ENCODE measurements at regions not wholly inside any gene's neighbourhood (a gene's known extent, or its start where the extent isn't known, plus 50 kb on each side); places are given as distances from the start of the nearest gene placed in this dataset.

DNA sequence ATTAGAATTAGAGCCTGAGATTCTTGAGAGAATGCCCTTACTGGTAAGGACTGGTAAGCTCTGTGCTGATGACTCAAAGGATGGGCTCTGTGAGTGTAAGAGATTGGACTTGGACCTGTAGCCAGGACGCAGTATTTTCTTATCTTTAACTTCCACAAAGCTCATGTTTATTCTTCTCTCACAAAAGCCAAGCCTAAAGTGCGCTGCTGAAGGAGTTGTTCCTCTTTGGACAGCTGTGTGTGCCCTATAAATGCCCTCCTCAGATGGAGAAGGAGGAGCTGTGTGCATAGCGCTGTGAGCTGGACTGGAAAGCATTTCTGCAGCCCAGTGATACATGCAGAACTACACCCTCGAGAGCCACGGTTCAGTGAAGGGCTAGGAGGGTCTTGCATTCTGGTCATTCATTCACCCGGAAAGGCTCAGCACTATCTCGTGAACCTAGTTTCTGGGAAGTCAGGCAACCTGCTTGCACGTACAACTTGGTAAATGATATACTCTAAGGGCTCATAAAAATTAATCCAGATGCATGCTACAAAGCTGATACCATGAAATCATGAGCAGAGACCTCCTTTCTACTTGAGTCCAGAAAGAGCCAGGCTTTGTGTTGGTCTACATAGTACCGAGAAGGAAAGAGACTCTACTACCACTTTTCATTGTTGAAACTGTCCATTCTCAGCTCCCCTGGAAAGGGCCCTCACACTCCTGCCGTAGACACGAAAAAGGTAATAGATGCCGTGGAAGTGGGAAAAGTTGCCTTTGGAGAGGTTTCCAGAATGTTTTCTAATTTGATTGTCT, 103.0 kb upstream of the TBL1XR1 start:
- H3K27ac ChIP-seq (ENCODE audit: low read depth, low read length) = no peak overlapping the region
- H3K9ac ChIP-seq (ENCODE audit: low read length in 5 of 5) = no peak overlapping the region
- no peaks in the 10 kb centered on the region for H3K27me3 ChIP-seq (ENCODE audit: control insufficient read depth in 5 of 5, insufficient read depth in 4 of 5, low read length in 5 of 5)
- H3K4me1 ChIP-seq (ENCODE audit: control insufficient read depth in 5 of 5, insufficient read depth in 5 of 5, low read length in 5 of 5) = peaks cover 0 to 7% (median 5%) of the 10 kb centered on the region in 5 donors
- no peaks in the 10 kb centered on the region for H3K9me3 ChIP-seq (ENCODE audit: control insufficient read depth in 5 of 5, low read length in 5 of 5)
- no peak overlapping the region for H3K4me3 ChIP-seq (ENCODE audit: low read depth in 1 of 5, low read length in 5 of 5)
- no peaks in the 10 kb centered on the region for H3K36me3 ChIP-seq (ENCODE audit: control insufficient read depth in 5 of 5, insufficient read depth in 5 of 5, low read length in 5 of 5)

DNA sequence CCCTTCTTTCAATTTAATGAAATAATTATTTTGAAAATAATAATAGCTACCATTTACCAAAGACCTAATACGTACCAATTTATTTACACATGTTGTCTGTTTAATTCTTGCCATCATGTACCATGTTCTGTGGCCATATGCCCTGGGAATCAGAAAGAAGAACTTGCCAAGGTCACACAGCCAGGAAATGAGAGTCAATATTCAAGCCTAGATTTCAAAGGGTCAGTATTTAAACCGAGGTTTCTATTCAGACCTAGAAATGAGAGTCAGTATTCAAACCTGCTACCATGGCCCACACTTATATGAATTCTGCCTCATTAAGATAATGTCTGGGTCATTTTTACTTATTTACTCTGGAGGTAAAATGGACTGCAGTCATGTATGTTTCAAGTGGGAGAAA, 103.6 kb upstream of the TBL1XR1 start:
- Histone ChIP-seq H3K36me3 (ENCODE audit: control insufficient read depth in 5 of 5, insufficient read depth in 5 of 5, low read length in 5 of 5) (no peaks in the 10 kb centered on the region), H3K4me3 (ENCODE audit: low read depth in 1 of 5, low read length in 5 of 5) (no peak overlapping the region), H3K27ac (ENCODE audit: low read depth, low read length) (no peak overlapping the region), H3K27me3 (ENCODE audit: control insufficient read depth in 5 of 5, insufficient read depth in 4 of 5, low read length in 5 of 5) (no peaks in the 10 kb centered on the region), H3K9ac (ENCODE audit: low read length in 5 of 5) (no peak overlapping the region), H3K9me3 (ENCODE audit: control insufficient read depth in 5 of 5, low read length in 5 of 5) (no peaks in the 10 kb centered on the region), H3K4me1 (ENCODE audit: control insufficient read depth in 5 of 5, insufficient read depth in 5 of 5, low read length in 5 of 5) (peaks cover 0 to 7% (median 5%) of the 10 kb centered on the region in 5 donors)

- Histone ChIP-seq H3K9ac (ENCODE audit: low read length in 5 of 5) (no peak overlapping the region), H3K27ac (ENCODE audit: low read depth, low read length) (no peak overlapping the region), H3K4me1 (ENCODE audit: control insufficient read depth in 5 of 5, insufficient read depth in 5 of 5, low read length in 5 of 5) (peaks cover 0 to 12% (median 3%) of the 10 kb centered on the region in 5 donors), H3K9me3 (ENCODE audit: control insufficient read depth in 5 of 5, low read length in 5 of 5) (peaks cover 0 to 3% (median 0%) of the 10 kb centered on the region in 5 donors), H3K4me3 (ENCODE audit: low read depth in 1 of 5, low read length in 5 of 5) (no peak overlapping the region), H3K27me3 (ENCODE audit: control insufficient read depth in 5 of 5, insufficient read depth in 4 of 5, low read length in 5 of 5) (no peaks in the 10 kb centered on the region), H3K36me3 (ENCODE audit: control insufficient read depth in 5 of 5, insufficient read depth in 5 of 5, low read length in 5 of 5) (no peaks in the 10 kb centered on the region)
These were observed 109.0 kb upstream of the TBL1XR1 start for GRCh38 chr3:177306252-177306651.

- Histone ChIP-seq H3K9me3 (ENCODE audit: control insufficient read depth in 5 of 5, low read length in 5 of 5) (peaks cover 0 to 3% (median 0%) of the 10 kb centered on the region in 5 donors), H3K36me3 (ENCODE audit: control insufficient read depth in 5 of 5, insufficient read depth in 5 of 5, low read length in 5 of 5) (no peaks in the 10 kb centered on the region), H3K27ac (ENCODE audit: low read depth, low read length) (no peak overlapping the region), H3K9ac (ENCODE audit: low read length in 5 of 5) (no peak overlapping the region), H3K27me3 (ENCODE audit: control insufficient read depth in 5 of 5, insufficient read depth in 4 of 5, low read length in 5 of 5) (no peaks in the 10 kb centered on the region), H3K4me3 (ENCODE audit: low read depth in 1 of 5, low read length in 5 of 5) (no peak overlapping the region), H3K4me1 (ENCODE audit: control insufficient read depth in 5 of 5, insufficient read depth in 5 of 5, low read length in 5 of 5) (peaks cover 0 to 12% (median 3%) of the 10 kb centered on the region in 5 donors)
These were observed 110.1 kb upstream of the TBL1XR1 start for GRCh38 chr3:177307391-177307790.

- Histone ChIP-seq H3K9me3 (ENCODE audit: control insufficient read depth in 5 of 5, low read length in 5 of 5) (peaks cover 0 to 3% (median 0%) of the 10 kb centered on the region in 5 donors), H3K4me3 (ENCODE audit: low read depth in 1 of 5, low read length in 5 of 5) (no peak overlapping the region), H3K9ac (ENCODE audit: low read length in 5 of 5) (no peak overlapping the region)
These were observed 110.5 kb upstream of the TBL1XR1 start for GRCh38 chr3:177307826-177308225.

DNA sequence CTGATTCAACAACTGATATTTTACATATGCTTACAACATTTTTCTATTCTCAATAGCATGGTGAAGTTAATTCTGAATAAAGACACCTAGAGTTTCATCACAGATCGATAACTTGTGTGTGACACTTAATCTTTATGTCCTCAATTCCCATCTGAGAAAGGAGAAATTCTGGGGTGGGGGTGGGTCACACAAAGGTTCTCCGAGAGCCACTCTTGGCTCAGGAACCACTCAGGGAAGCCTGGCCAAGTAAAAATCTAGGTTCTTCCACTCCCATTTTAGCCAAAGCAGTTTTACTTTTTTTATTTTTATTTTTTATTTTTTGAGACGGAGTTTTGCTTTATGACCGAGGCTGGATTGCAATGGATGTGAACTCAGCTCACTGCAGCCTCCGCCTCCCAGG, 111.0 kb upstream of the TBL1XR1 start:
- H3K4me3 ChIP-seq (ENCODE audit: low read depth in 1 of 5, low read length in 5 of 5) = no peak overlapping the region
- H3K27me3 ChIP-seq (ENCODE audit: control insufficient read depth in 5 of 5, insufficient read depth in 4 of 5, low read length in 5 of 5) = no peaks in the 10 kb centered on the region
- H3K9me3 ChIP-seq (ENCODE audit: control insufficient read depth in 5 of 5, low read length in 5 of 5) = peaks cover 0 to 3% (median 0%) of the 10 kb centered on the region in 5 donors
- no peak overlapping the region for H3K9ac ChIP-seq (ENCODE audit: low read length in 5 of 5)
- H3K27ac ChIP-seq (ENCODE audit: low read depth, low read length) = no peak overlapping the region
- no peaks in the 10 kb centered on the region for H3K36me3 ChIP-seq (ENCODE audit: control insufficient read depth in 5 of 5, insufficient read depth in 5 of 5, low read length in 5 of 5)
- peaks cover 0 to 12% (median 3%) of the 10 kb centered on the region in 5 donors for H3K4me1 ChIP-seq (ENCODE audit: control insufficient read depth in 5 of 5, insufficient read depth in 5 of 5, low read length in 5 of 5)

More at GRCh38 chr3:177307826-177308225, 110.5 kb upstream of the TBL1XR1 start:
- H3K4me1 ChIP-seq (ENCODE audit: control insufficient read depth in 5 of 5, insufficient read depth in 5 of 5, low read length in 5 of 5) = peaks cover 0 to 12% (median 3%) of the 10 kb centered on the region in 5 donors
- H3K36me3 ChIP-seq (ENCODE audit: control insufficient read depth in 5 of 5, insufficient read depth in 5 of 5, low read length in 5 of 5) = no peaks in the 10 kb centered on the region
- H3K27me3 ChIP-seq (ENCODE audit: control insufficient read depth in 5 of 5, insufficient read depth in 4 of 5, low read length in 5 of 5) = no peaks in the 10 kb centered on the region
- no peak overlapping the region for H3K27ac ChIP-seq (ENCODE audit: low read depth, low read length)

DNA sequence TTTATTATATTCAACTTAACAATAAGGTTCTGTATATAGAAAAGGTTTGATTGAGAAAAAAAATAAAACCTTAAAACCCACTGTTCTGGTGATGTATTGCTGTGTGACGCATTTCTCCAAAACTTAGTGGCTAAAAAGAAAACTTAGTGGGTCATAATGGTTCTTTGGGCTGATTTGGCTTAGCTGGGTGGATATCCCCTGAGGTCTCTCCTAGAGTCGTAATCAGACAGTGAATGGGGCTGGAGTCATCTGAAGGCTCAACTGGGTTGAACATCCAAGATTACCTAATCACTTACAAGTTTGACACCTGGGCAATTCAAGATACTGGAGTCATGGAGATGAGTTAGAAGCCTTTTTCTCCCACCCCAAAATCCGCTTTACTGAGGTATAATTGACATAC, 111.6 kb upstream of the TBL1XR1 start:
- Histone ChIP-seq H3K4me1 (ENCODE audit: control insufficient read depth in 5 of 5, insufficient read depth in 5 of 5, low read length in 5 of 5) (peaks cover 0 to 7% (median 0%) of the 10 kb centered on the region in 5 donors), H3K9me3 (ENCODE audit: control insufficient read depth in 5 of 5, low read length in 5 of 5) (peaks cover 0 to 3% (median 0%) of the 10 kb centered on the region in 5 donors), H3K36me3 (ENCODE audit: control insufficient read depth in 5 of 5, insufficient read depth in 5 of 5, low read length in 5 of 5) (no peaks in the 10 kb centered on the region), H3K9ac (ENCODE audit: low read length in 5 of 5) (no peak overlapping the region), H3K27me3 (ENCODE audit: control insufficient read depth in 5 of 5, insufficient read depth in 4 of 5, low read length in 5 of 5) (no peaks in the 10 kb centered on the region), H3K4me3 (ENCODE audit: low read depth in 1 of 5, low read length in 5 of 5) (no peak overlapping the region), H3K27ac (ENCODE audit: low read depth, low read length) (no peak overlapping the region)

DNA sequence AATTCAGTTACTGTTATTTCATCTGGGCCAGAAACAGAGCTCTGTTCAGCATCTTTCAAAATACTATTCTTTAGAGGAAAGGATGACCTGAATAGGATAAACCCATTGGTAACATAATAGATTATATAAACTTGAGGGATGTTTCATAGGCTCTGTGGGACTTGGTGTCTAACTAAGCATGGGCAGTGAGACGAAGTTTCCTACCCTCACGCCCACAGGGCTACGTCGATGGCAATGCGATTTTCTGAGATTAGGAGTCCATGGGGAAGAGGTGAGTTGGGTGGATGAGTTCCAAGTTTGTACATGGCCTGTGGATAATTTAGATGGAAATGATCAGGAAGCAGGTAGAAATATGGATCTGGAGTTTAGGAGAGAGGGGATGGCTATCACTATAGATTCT, 115.2 kb upstream of the TBL1XR1 start:
- no peak overlapping the region for H3K4me3 ChIP-seq (ENCODE audit: low read depth in 1 of 5, low read length in 5 of 5)
- no peak overlapping the region for H3K27ac ChIP-seq (ENCODE audit: low read depth, low read length)
- no peak overlapping the region for H3K9ac ChIP-seq (ENCODE audit: low read length in 5 of 5)
- H3K9me3 ChIP-seq (ENCODE audit: control insufficient read depth in 5 of 5, low read length in 5 of 5) = peaks cover 0 to 3% (median 0%) of the 10 kb centered on the region in 5 donors
- no peaks in the 10 kb centered on the region for H3K36me3 ChIP-seq (ENCODE audit: control insufficient read depth in 5 of 5, insufficient read depth in 5 of 5, low read length in 5 of 5)
- peaks cover 0 to 7% (median 0%) of the 10 kb centered on the region in 5 donors for H3K4me1 ChIP-seq (ENCODE audit: control insufficient read depth in 5 of 5, insufficient read depth in 5 of 5, low read length in 5 of 5)
- H3K27me3 ChIP-seq (ENCODE audit: control insufficient read depth in 5 of 5, insufficient read depth in 4 of 5, low read length in 5 of 5) = no peaks in the 10 kb centered on the region

DNA sequence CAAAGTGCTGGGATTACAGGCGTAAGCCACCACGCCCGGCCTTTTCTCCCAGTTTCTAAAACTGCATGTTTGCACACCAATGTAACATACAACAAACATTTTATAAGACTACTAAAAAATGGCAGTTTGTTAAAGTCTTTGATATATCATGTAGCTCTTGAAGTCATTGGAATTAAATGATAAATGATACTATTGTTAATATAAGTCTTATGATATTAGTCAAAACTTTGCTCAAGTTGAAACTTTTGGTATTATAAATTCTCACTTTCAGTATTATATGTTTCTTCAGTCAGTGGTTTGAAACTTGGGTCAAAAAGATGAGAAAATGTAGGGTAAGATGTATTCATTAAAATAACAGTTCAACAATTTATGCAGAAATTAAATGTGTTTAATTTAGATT, 117.6 kb upstream of the TBL1XR1 start:
- no peak overlapping the region for H3K27ac ChIP-seq (ENCODE audit: low read depth, low read length)

GRCh38 chr3:177317247-177317646, 120.0 kb upstream of the TBL1XR1 start:
- no peak overlapping the region for H3K27ac ChIP-seq (ENCODE audit: low read depth, low read length)
- H3K9ac ChIP-seq (ENCODE audit: low read length in 5 of 5) = no peak overlapping the region
- no peak overlapping the region for H3K4me3 ChIP-seq (ENCODE audit: low read depth in 1 of 5, low read length in 5 of 5)
- peaks cover 0 to 15% (median 3%) of the 10 kb centered on the region in 5 donors for H3K4me1 ChIP-seq (ENCODE audit: control insufficient read depth in 5 of 5, insufficient read depth in 5 of 5, low read length in 5 of 5)
- no peaks in the 10 kb centered on the region for H3K27me3 ChIP-seq (ENCODE audit: control insufficient read depth in 5 of 5, insufficient read depth in 4 of 5, low read length in 5 of 5)
- H3K36me3 ChIP-seq (ENCODE audit: control insufficient read depth in 5 of 5, insufficient read depth in 5 of 5, low read length in 5 of 5) = no peaks in the 10 kb centered on the region
- H3K9me3 ChIP-seq (ENCODE audit: control insufficient read depth in 5 of 5, low read length in 5 of 5) = no peaks in the 10 kb centered on the region

More for the DNA sequence above, 117.6 kb upstream of the TBL1XR1 start:
- no peaks in the 10 kb centered on the region for H3K4me1 ChIP-seq (ENCODE audit: control insufficient read depth in 5 of 5, insufficient read depth in 5 of 5, low read length in 5 of 5)
- H3K4me3 ChIP-seq (ENCODE audit: low read depth in 1 of 5, low read length in 5 of 5) = no peak overlapping the region
- peaks cover 0 to 3% (median 0%) of the 10 kb centered on the region in 5 donors for H3K9me3 ChIP-seq (ENCODE audit: control insufficient read depth in 5 of 5, low read length in 5 of 5)
- no peak overlapping the region for H3K9ac ChIP-seq (ENCODE audit: low read length in 5 of 5)
- no peaks in the 10 kb centered on the region for H3K27me3 ChIP-seq (ENCODE audit: control insufficient read depth in 5 of 5, insufficient read depth in 4 of 5, low read length in 5 of 5)
- no peaks in the 10 kb centered on the region for H3K36me3 ChIP-seq (ENCODE audit: control insufficient read depth in 5 of 5, insufficient read depth in 5 of 5, low read length in 5 of 5)
